Limb (tissue), 2 donors: ENCODE measurements at regions not wholly inside any gene's neighbourhood (a gene's known extent, or its start where the extent isn't known, plus 50 kb on each side); places are given as distances from the start of the nearest gene placed in this dataset.

Experiments used
- DNase-seq, 2 donors: peaks; one replicate each; pipeline ENCODE4 v3.0.0-alpha.2; 2016; ENCODE audit errors: extremely low spot score in 2 of 2

DNA sequence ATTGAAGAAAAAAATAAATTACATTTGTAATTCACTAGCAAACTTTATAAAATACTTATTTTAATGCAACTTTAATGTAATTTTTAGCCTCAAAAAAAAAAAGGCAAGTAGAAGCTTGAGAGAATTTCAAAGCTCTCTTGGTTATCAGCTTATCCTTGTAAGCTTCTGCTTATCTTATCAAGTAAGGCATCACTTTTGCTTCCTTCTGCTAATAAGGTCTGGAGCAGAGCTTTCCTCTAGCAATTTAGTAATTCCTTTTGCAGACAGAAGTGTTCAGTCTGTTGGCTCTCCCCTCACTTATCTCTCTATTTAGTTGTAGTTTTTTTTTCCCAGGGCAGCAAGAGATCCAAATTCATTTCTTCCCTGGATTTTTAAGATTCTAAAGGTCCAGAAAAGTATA, 525.0 kb downstream of the ISL1 start:
- no peak for DNase-seq

DNA sequence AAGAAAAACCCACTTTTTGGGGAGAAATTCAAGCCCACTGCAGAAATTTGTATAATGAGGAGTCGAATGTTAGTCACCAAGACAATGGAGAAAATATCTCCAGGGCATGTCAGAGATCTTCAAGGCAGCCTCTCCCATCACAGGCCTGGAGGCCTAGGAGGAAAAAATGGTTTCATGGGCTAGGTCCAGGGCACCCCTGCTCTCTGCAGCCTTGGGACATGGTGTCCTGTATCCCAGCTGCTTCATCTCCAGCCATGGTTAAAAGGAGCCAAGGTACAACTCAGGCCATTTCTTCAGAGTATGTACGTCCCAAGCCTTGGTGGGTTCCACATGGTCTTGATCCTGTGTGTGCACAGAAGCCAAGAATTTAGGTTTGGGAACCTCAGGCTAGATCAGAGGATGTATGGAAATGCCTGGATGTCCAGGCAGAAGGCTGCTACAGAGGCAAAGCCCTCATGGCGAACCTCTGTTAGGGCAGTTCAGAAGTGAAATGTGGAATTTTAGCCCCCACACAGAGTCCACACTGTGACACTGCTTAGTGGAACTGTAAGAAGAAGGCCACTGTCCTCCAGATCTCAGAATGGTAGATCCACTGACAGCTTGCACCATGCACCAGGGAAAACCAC, 561.4 kb downstream of the ISL1 start:
- no peak for DNase-seq

DNA sequence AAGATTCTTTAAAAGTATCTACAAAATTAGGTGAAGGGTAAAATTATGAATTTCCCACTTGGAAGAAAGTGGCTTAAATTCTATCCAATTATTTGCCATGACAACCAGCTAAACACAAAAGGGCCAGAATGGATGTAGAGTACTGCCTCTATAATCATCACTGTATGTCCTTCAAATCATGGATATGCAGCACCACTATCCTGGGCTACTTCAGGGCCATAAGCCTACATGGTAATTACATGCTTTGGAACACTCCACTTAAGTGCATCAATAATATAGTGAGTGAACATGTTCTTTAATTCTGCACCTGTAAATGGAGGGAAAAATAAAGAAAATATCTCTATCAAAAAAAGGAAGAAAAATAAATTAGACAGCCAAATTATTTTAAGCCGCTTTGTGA, 575.2 kb downstream of the ISL1 start:
- DNase-seq = no peak

DNA sequence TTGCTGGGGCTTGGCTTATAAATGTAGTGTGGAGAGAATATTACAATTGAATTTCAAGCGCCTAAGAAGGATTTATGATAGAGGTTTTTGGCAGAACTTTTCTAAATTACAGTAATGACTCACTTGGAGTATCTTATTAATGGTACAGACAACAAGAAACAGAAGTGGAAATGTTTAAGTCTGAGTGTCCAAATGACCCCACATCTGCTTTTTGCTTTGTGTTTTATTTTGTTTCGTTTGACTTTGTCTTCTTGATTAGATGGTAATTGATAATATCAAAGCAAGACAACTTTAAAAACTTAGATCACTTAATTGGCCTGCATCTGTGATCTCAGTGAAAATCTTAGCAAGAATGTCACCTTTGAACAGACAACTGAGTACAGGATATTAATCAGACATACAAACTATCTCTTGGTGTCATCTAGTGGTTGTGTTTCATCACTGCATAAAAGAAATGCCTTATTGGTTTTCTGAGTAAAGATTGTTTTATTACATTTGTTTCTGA, 577.4 kb downstream of the ISL1 start:
- DNase-seq = no peak

DNA sequence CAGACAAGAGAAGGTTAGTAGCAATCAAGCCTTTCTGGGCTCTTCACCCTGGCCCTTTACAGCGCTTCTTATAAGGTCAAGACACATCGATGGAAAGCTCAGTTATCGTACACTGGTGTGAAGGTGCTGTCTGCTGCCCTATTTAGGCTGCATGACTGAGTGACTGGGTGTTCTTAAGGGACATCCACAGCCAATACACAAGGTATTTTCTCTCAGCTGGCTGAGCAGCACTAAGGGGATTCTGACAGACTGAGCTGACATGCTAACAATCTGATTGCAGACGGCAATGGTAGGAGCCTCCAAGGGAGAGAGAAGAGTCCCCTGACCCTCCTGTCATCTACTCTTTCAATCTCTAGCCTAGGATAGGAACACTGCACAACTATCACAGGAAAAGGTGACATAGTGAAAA, 577.9 kb downstream of the ISL1 start:
- DNase-seq = no peak

DNA sequence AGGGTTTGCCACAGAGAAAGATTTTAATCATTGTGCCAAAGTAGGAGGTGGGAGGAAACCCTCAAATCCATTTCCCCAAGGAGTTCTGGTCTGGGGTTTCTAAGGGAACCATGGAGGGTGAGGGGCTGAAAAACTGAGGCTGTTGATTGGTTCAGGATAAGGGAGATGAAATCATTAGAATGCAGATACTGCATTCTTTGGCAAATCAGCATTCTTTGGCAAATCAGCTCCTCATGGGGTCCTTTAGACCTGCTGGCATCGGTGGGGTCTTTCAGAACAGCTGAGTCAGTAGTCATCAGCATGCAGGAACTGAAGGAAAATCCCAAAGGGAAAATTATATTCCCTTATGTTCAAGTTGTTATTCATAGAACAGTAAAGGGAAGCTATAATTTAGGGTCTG, 585.5 kb downstream of the ISL1 start:
- DNase-seq = no peak

DNA sequence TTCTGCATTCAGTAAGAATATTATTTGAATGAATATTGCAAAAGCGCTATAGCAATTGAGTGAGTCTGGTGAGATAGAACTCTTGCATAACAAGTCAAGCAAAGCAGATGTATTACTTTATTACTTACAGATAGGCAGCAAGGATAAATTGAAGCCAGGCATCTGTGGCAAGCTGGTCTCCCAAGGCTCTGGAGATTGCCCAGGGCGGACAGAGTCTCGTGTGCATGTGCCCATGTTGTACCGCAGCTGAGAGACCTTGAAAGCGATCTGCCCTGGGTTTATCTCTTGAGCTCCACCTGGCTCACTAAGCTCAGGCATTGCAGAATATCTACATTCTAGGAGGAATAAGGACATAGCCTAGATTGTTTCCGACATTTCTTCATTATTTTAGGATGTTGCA, 591.6 kb downstream of the ISL1 start:
- no peak for DNase-seq

DNA sequence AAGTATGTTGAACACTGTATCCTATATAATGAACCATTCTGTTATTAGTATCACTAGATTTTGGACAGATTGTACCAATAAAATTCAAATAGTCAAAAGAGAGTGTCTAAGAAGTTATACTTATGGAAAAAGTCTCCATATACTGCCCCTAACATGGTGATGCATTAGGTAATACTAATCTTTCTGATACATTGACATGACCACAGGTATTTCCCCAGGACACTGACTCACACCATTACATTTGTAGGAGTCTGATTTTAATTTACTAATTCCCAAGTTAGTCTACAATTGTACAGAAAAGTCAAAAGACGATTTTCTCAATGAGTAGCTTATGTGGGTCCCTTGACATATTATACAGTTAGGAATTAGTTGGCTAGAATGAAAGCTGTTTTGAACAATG, 593.8 kb downstream of the ISL1 start:
- no peak for DNase-seq

DNA sequence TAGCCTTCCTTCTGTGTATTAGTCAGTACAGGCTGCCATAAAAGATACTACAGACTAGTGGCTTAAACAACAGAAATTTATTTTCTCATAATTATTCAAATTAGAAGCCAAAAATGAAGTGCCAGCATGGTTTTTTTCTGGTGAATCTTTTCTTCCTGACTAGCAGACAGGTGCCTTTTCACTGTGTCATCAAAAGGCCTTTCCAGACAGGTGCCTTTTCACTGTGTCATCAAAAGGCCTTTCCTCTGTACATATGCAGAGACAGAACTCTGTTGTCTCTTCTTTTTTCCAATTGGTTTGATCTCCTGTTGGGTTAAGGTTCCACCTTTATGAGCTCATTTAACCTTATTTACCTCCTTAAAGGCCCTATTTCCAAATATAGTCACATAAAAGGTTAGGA, 599.9 kb downstream of the ISL1 start:
- DNase-seq = no peak

DNA sequence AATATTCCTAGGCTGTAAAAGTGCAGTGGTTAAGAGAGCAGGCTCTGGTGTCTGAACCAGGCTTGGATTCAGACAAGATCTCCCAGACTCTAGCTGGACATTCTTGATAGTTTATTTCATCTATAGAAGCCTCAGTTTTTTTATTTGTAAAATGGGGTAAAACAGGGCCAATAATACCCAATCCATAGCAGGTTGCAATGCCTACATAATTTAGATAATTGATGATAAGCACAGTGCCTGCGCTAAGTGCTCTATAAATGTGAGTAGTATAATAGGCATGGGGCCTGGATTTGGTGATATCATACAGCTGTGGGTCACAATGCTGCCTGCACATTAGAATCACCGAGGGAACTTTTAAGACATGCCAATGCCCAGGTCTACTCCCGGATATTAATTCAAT, 603.5 kb downstream of the ISL1 start:
- no peak for DNase-seq

DNA sequence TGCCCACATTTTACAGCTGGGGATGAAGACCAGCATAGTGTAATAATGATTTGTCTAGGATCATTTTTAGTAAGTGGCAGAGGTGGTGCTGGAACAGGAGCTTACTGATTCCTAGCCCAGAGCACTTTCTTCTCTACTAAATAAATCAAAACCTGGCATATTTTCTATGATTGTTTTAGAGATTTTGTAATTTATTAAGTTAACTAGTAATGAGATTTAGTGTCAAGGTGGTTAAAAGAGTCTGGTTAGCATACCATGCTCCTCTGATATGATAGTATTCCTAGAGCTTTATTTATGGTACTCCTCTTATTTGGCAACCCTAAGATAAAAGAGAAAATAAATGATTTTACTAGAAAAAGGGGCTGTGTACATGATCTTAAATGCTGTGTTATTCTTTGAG, 604.0 kb downstream of the ISL1 start:
- no peak for DNase-seq

DNA sequence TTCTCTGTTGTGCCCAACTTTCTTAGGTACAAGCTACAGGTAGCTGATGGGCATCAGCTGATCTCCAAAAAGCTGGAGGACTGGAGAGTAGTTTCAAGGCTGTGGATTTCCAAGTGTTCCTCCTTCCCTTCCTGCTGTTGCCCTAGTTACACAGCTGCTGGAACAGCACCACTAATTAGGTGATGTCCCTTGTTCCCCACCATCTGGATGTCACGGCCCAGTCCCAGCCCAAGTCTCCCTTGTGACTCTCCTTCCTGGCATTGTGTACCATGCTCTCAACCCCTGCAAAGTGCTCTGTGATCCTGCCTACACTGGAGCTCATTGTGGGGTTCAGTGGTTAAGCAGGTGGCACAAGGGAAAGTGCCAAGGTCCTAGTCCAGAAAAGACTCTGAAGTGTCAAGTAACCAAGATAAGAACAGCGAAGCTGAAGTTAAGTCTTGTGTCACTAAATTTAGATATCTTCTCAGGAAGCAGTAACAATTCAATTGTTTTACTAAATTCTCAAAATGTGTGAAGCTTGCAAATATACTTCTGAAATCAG, 604.5 kb downstream of the ISL1 start:
- DNase-seq = no peak

DNA sequence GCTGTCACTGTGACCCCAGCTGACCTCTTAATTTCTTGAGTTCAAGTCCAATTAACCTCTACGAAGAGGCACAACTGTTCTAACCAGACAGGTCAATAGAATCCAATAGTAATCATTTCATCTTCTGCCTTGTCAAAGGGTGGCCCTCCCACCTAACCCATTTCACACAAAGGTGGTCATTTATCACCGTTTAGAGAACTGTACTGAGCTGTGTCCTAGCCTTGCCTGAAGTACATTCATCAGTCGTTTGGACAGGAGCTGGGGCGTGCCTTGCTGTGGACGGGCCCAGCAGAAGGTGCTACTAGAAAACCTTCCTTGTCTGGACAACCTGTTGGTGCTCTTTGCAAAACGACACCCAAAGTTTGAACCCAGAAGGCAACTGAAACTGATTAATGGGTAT, 605.4 kb downstream of the ISL1 start:
- no peak for DNase-seq

DNA sequence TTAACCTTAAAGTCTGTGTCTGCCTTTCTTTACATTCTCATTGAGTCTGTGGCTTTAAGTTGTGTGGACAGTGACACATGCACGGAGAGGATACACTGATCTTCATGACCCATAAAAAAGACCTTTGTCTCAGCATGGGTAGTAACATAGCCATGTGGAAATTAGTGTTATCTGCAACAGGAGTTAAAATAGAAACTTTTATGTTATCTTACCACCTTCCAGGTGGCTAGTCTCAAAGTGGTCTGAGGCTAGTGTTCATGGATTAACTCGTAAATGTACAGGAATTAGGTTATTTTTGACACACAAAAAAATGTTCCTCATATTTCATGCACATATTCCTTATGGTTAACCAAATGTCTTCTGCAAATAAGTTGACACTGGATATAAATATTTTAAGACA, 607.0 kb downstream of the ISL1 start:
- no peak for DNase-seq

DNA sequence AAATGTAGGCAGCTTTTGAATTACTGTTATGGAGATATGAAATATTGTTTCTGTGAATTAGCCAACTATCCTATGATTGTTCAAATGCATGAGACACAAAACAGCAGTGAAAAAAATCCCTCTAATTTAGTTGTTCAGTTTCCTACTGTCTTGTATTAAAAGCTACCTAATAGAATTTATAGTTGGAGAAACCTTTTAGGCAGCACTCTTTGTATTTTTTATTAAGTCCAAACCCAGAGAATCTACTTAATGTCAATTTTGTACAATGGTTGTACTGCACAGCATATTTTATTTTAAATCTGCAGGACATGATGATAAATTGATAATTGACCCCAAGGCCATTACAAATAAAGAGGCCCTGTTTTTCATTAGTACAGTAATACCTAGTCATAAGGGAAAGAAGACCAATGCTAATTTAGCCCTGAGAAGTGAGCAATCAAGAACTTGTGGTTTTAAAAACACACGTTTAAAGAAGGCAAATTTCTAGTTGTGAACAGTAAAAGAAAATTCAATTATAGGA, 607.5 kb downstream of the ISL1 start:
- no peak for DNase-seq

DNA sequence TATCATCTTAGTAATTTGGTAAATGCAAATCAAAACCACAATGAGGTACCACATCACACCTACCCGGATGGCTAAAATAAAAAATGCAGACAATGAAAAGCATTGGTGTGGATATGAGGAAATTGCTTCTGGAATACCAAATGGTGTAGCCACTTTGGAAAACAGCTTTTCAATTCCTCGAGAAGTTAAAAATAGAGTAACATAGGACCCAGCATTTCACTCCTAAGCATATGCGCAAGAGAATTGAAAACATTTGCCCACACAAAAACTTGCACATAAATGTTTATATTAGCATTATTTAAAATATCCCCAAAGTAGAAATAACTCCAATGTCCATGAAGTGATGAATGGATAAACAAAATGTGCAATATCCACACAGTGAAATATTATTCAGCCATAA, 608.7 kb downstream of the ISL1 start:
- no peak for DNase-seq

DNA sequence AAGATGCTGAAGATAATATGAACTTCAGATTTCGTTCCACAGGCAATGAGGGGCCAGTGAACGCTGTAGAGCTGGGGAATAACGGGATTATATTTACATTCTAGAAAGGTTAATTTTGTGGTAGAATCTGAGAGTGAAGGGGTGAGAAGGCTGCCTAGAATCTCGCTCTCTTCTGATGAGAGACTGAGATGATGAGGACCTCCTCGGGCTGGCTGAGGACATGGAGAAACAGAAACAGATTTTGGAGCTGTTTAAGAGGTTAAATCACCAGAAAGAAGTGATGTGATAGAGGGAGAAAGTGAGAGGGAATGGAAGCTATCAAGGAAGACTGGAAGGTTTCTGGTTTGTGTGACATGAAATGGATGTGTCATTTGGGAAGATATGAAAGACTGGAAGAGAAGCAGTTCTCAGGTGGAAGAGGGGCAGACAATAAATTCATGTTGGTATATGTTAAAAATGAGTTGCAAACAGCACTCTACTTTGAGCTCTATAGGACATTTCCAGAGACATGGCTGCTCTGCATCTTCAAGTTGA, 612.6 kb downstream of the ISL1 start:
- DNase-seq = no peak

DNA sequence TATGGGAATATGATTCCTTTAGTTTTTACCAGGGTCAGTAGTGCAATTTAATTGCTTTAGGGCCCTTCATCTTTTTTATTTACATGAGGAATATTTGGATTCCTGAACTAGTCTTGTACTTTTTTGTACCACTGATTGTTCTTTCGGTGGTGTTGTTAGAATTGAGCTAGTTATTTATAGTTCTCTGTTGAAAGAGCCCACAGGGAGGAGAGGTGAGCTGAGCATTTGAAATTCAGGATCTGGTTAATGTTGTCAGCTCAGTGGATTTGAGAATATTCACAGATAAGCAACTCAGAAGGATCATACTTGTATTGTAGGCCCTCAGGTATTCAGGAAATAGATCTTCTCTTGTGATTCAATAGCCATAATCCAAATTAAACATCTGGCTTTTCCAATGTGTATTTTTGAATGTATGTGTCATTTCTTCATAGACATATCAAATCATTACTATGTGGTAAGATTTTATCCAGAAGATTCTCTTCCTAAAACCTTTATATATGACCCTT, 613.2 kb downstream of the ISL1 start:
- DNase-seq = no peak

DNA sequence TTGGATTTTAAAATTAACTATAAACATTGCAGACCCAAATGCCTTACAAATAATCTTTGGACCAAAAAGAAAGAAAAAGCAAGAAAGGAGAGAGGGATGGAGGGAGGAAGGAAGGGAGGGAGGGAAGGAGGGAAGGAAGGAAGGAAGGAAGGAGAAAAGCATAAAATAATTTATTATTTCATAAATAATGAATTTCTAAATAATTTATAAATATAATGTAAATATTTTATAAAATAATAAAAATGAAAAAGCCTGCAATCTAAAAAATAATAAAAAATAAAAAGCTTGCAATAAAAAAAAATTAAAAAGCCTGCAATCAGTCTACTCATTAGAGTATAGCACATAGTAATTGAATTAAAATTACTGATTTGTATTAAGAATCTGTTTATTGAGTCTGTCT, 614.3 kb downstream of the ISL1 start:
- DNase-seq = no peak

DNA sequence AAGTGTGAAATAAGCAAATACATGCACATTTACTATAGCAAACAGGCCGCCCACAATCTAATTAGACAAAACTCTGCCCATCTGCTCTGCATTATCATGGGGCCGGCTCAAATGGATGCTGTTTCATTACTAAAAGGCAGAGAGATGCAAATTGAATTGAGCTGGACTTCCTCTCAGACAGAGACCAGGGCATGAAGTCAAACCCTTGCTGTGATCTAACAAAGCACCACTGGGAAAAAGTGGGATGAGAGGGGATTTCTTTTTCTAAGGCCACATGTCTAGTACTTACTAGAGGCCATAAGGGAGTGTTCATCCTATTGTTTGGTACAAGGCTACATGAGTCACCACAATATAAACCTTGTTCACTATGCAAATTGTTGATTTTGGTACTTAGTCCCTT, 614.7 kb downstream of the ISL1 start:
- no peak for DNase-seq

DNA sequence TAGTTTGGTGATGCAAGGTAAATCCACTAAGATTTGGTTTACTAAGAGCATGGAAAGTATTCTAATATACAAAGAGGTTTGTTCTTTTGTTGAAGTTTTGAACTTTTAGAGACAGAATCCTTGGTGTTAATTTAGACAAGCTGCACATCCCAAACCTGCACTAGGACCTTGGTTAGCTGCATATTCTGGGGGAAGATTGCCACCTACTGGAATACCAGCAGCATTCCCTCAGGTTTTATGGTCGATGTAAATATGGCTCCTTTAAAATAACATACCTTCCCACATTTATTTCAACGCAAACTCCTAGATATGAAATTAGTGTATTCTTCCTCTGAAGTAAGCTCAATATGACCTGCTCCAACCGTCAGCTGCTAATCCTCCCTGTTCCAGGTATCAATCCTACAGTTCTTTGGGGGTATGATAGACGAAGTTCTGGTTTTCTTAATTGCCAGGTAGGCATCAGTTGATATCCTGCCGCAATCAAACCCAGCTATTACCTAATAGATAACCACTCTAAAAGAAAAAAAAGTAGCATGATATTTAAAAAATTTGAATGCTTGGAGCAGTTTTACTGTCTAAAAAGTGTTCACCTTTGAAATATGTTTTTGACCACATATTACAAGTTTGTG, 624.1 kb downstream of the ISL1 start:
- DNase-seq = peak; percentile 25 to 71

DNA sequence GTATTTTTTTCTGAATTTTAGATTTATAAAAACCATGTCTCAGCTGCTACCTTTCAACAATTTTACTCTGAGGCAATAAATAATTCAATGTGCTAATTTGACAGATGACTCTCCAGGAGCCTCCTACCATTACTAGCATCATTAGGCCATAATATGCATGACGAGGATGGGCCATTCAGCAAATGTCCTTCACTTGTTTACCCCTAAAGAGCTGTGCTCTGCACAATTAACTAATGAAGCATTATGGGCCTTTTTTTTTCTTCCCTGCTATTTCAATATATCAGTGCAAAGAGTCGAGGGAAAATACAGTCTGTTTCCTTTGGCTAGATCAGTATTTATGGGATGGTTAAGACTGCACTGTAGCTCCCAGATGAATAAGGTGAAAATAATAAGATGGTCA, 627.2 kb downstream of the ISL1 start:
- no peak for DNase-seq

DNA sequence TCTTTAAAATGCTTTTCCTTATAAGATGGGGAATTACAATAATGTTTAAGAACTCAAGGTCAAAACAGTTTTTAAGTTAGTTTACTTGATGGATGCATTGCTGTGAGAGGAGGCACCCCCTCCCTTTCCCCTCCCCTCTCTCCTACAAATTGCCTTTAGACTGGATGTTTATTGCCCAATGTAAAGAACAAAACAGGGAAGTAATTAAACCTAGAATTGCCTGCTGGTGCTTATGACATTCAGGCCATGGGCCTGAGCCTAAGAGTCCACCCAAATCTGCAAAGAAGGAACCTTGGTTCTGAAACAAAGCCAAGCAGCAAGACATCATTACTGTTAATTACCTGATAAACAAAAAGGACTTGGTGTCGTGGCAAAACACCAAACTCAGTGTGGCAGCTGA, 630.3 kb downstream of the ISL1 start:
- DNase-seq = no peak
